WTC11 (cell line): ENCODE measurements at regions not wholly inside any gene's neighbourhood (a gene's known extent, or its start where the extent isn't known, plus 50 kb on each side); places are given as distances from the start of the nearest gene placed in this dataset.

Source experiments
- ATAC-seq: fragments of 200-7000 bp; cut with Tn5 transposase; 2 replicates; pipeline ENCODE4 v1.10.0; 2021; ENCODE audit warnings: mild to moderate bottlenecking, moderate library complexity
- CTCF ChIA-PET: fragments of 300-600 bp; sonication (Branson Sonifier 250); formaldehyde crosslinking; loops from one replicate; lab custom pipeline; 2021; ENCODE audit warnings: antibody characterized with exemption; lab: Charles Lee
- POLR2A ChIA-PET: fragments of 350-600 bp; sonication (Branson Sonifier 250); formaldehyde crosslinking; loops from one replicate; lab custom pipeline; 2021; ENCODE audit warnings: antibody characterized with exemption; lab: Charles Lee
- DNase-seq: peaks from one replicate; pipeline ENCODE4 v3.0.0; 2021; ENCODE audit warnings: low spot score
- H3K27ac Mint-ChIP-seq: 2 replicates; pipeline ENCODE4 v1.8.0; 2021; ENCODE audit warnings: mixed read lengths
- H3K27me3 Mint-ChIP-seq: 2 replicates; pipeline ENCODE4 v1.8.0; 2021; ENCODE audit warnings: low read depth, mild to moderate bottlenecking, moderate library complexity, mixed read lengths
- H3K36me3 Mint-ChIP-seq: 2 replicates; pipeline ENCODE4 v1.8.0; 2021; ENCODE audit warnings: mixed read lengths
- H3K4me1 Mint-ChIP-seq: 2 replicates; pipeline ENCODE4 v1.8.0; 2022; ENCODE audit warnings: mixed read lengths
- H3K4me3 Mint-ChIP-seq: 2 replicates; pipeline ENCODE4 v1.8.0; 2021; ENCODE audit warnings: mild to moderate bottlenecking, moderate library complexity, mixed read lengths
- H3K9me3 Mint-ChIP-seq: 2 replicates; pipeline ENCODE4 v1.8.0; 2021; ENCODE audit warnings: mixed read lengths
- AFF4 ChIP-seq: sonication (generic); formaldehyde crosslinking; IDR thresholded peaks from 2 replicates; pipeline ENCODE4 v1.8.1; 2023; ENCODE audit warnings: mild to moderate bottlenecking, missing genetic modification reagents, borderline replicate concordance
- AR ChIP-seq: fragments of 250-450 bp; sonication (Bioruptor Pico); IDR thresholded peaks from 2 replicates; pipeline ENCODE4 v1.9.0; 2021; ENCODE audit warnings: mild to moderate bottlenecking
- ATF2 ChIP-seq: sonication (generic); formaldehyde crosslinking; IDR thresholded peaks from 2 replicates; pipeline ENCODE4 v1.8.1; 2022; ENCODE audit warnings: low read depth, missing genetic modification reagents, borderline replicate concordance
- ATF6 ChIP-seq: sonication (generic); formaldehyde crosslinking; IDR thresholded peaks from 2 replicates; pipeline ENCODE4 v1.8.1; 2023; ENCODE audit warnings: mild to moderate bottlenecking, missing genetic modification reagents
- ELF4 ChIP-seq: sonication (generic); formaldehyde crosslinking; IDR thresholded peaks from 2 replicates; pipeline ENCODE4 v1.8.1; 2022; ENCODE audit warnings: low read depth, mild to moderate bottlenecking, moderate library complexity, missing genetic modification reagents
- FOXK1 ChIP-seq: sonication (generic); formaldehyde crosslinking; IDR thresholded peaks from 2 replicates; pipeline ENCODE4 v1.8.0; 2022; ENCODE audit warnings: mild to moderate bottlenecking, moderate library complexity, missing genetic modification reagents
- NR3C1 ChIP-seq: sonication (generic); formaldehyde crosslinking; conservative IDR thresholded peaks from 2 replicates; pipeline ENCODE4 v1.8.1; 2023; ENCODE audit warnings: low read depth, mild to moderate bottlenecking, missing genetic modification reagents
- PRDM15 ChIP-seq: sonication (generic); formaldehyde crosslinking; IDR thresholded peaks from 2 replicates; pipeline ENCODE4 v1.8.0; 2022; ENCODE audit warnings: missing genetic modification reagents
- PREB ChIP-seq: sonication (generic); formaldehyde crosslinking; IDR thresholded peaks from 2 replicates; pipeline ENCODE4 v1.8.1; 2022; ENCODE audit warnings: mild to moderate bottlenecking, missing genetic modification reagents, moderate library complexity, borderline replicate concordance
- SP1 ChIP-seq: sonication (generic); formaldehyde crosslinking; conservative IDR thresholded peaks from 2 replicates; pipeline ENCODE4 v1.8.1; 2022; ENCODE audit warnings: missing genetic modification reagents
- TEAD4 ChIP-seq: sonication (generic); formaldehyde crosslinking; IDR thresholded peaks from 2 replicates; pipeline ENCODE4 v1.8.0; 2022; ENCODE audit warnings: mild to moderate bottlenecking, missing genetic modification reagents
- ZBTB43 ChIP-seq: sonication (generic); formaldehyde crosslinking; IDR thresholded peaks from 2 replicates; pipeline ENCODE4 v1.8.1; 2023; ENCODE audit warnings: mild to moderate bottlenecking, missing genetic modification reagents
- ZNF138 ChIP-seq: sonication (generic); formaldehyde crosslinking; conservative IDR thresholded peaks from 2 replicates; pipeline ENCODE4 v1.8.1; 2022; ENCODE audit warnings: mild to moderate bottlenecking, moderate library complexity, missing genetic modification reagents
- ZNF425 ChIP-seq: fragments of 250-450 bp; sonication (Bioruptor Pico); conservative IDR thresholded peaks from 2 replicates; pipeline ENCODE4 v1.9.0; 2021; ENCODE audit warnings: mild to moderate bottlenecking
- ZSCAN18 ChIP-seq: fragments of 250-450 bp; sonication (Bioruptor Pico); IDR thresholded peaks from 2 replicates; pipeline ENCODE4 v2.1.2; 2022; ENCODE audit warnings: mild to moderate bottlenecking, moderate library complexity

GRCh38 chr14:62322216-62322615 lies 560.0 kb downstream of the SNAPC1 start:
- Mint-ChIP-seq H3K27me3 (no peaks in the 10 kb centered on the region; the same call in 1 of the 2 replicates), H3K9me3 (peaks cover 19% of the 10 kb centered on the region), H3K4me1 (no peaks in the 10 kb centered on the region), H3K4me3 (no peak overlapping the region), H3K27ac (no peak overlapping the region), H3K36me3 (no peaks in the 10 kb centered on the region)
- ATAC-seq (no peak), DNase-seq (no peak)
- POLR2A ChIA-PET, result no interaction called here
- CTCF ChIA-PET, result no interaction called here
- TF ChIP-seq PREB, result no peak
- TF ChIP-seq ELF4, result no peak
- no peak for TF ChIP-seq ZNF425 (CRISPR knock-in tag)
- no peak for TF ChIP-seq TEAD4 (CRISPR knock-in tag)
- no peak for TF ChIP-seq ATF6 (CRISPR knock-in tag)
- TF ChIP-seq SP1 (CRISPR knock-in tag), result no peak
- no peak for TF ChIP-seq ZNF138 (CRISPR knock-in tag)
- TF ChIP-seq AFF4 (CRISPR knock-in tag), result no peak
- TF ChIP-seq FOXK1 (CRISPR knock-in tag), result no peak
- no peak for TF ChIP-seq ZBTB43 (CRISPR knock-in tag)
- no peak for TF ChIP-seq AR (CRISPR knock-in tag)
- no peak for TF ChIP-seq ATF2 (CRISPR knock-in tag)
- no peak for TF ChIP-seq ZSCAN18 (CRISPR knock-in tag)
- TF ChIP-seq PRDM15 (CRISPR knock-in tag), result no peak
- TF ChIP-seq NR3C1 (CRISPR knock-in tag), result no peak
